HL-60 (cell line): ENCODE measurements at regions not wholly inside any gene's neighbourhood (a gene's known extent, or its start where the extent isn't known, plus 50 kb on each side); places are given as distances from the start of the nearest gene placed in this dataset.

ENCODE experiments used
- CTCF ChIP-seq: IDR thresholded peaks from one replicate; pipeline ENCODE4 v1.5.1; 2011; ENCODE audit warnings: low read length, control low read depth, inconsistent platforms; ENCODE audit not compliant: insufficient read depth
- GABPA ChIP-seq: IDR thresholded peaks from 2 replicates; pipeline ENCODE4 v1.6.1; 2012; ENCODE audit warnings: low read depth
- POLR2AphosphoS5 ChIP-seq: IDR thresholded peaks from 2 replicates; pipeline ENCODE4 v1.6.1; 2012; ENCODE audit warnings: low read depth

- no peak for TF ChIP-seq CTCF
- no peak for TF ChIP-seq GABPA
- TF ChIP-seq POLR2AphosphoS5 = no peak
These were observed 138.9 kb upstream of the LINGO1 start for GRCh38 chr15:77771616-77772015.
